T-helper 1 cell treated with Interleukin-12 subunit alpha and Interleukin-12 subunit beta and Interleukin-4 antibody, amounts not matched to agents 30 μg/mL and 1 μg/mL, for 36 hours (primary cell): ENCODE measurements at regions not wholly inside any gene's neighbourhood (a gene's known extent, or its start where the extent isn't known, plus 50 kb on each side); places are given as distances from the start of the nearest gene placed in this dataset.

Source experiments
- H3K27ac Mint-ChIP-seq: one replicate; pipeline ENCODE4 v1.8.0; 2021; ENCODE audit warnings: mild to moderate bottlenecking, mixed read lengths
- H3K27me3 Mint-ChIP-seq: one replicate; pipeline ENCODE4 v1.8.0; 2021; ENCODE audit warnings: low read depth, mixed read lengths
- H3K36me3 Mint-ChIP-seq: one replicate; pipeline ENCODE4 v1.8.0; 2021; ENCODE audit warnings: low read depth, mixed read lengths
- H3K4me1 Mint-ChIP-seq: one replicate; pipeline ENCODE4 v1.8.0; 2021; ENCODE audit warnings: low read depth, mixed read lengths
- H3K4me3 Mint-ChIP-seq: one replicate; pipeline ENCODE4 v1.8.0; 2021; ENCODE audit warnings: mild to moderate bottlenecking, moderate library complexity, mixed read lengths
- H3K9me3 Mint-ChIP-seq: one replicate; pipeline ENCODE4 v1.8.0; 2021; ENCODE audit warnings: mixed read lengths

DNA sequence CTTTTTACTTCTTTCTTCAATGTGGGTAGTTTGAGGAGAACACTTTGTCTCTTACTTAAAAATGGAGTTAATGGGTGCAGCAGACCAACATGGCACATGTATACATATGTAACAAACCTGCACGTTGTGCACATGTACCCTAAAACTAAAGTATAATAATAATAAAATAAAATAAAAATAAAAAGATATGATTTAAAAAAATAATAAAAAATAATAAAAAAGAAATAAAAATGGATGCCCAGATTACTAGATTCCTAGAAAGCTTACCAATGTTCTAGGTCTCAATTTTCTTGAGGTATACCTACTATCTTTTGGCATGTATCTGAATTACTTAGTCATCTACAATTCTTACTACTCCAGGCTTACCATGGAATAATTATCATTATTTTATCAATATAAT lies 2001.6 kb upstream of the CDH9 start:
- H3K27me3 Mint-ChIP-seq: no peaks in the 10 kb centered on the region
- peaks cover 14% of the 10 kb centered on the region for H3K9me3 Mint-ChIP-seq
- no peaks in the 10 kb centered on the region for H3K4me1 Mint-ChIP-seq
- H3K4me3 Mint-ChIP-seq: no peak overlapping the region
- no peaks in the 10 kb centered on the region for H3K36me3 Mint-ChIP-seq
- no peak overlapping the region for H3K27ac Mint-ChIP-seq

GRCh38 chr5:29037716-29038115 lies 1999.3 kb upstream of the CDH9 start:
- Mint-ChIP-seq H3K27me3 (no peaks in the 10 kb centered on the region), H3K9me3 (peaks cover 21% of the 10 kb centered on the region), H3K4me3 (no peak overlapping the region), H3K4me1 (no peaks in the 10 kb centered on the region), H3K27ac (no peak overlapping the region), H3K36me3 (no peaks in the 10 kb centered on the region)

DNA sequence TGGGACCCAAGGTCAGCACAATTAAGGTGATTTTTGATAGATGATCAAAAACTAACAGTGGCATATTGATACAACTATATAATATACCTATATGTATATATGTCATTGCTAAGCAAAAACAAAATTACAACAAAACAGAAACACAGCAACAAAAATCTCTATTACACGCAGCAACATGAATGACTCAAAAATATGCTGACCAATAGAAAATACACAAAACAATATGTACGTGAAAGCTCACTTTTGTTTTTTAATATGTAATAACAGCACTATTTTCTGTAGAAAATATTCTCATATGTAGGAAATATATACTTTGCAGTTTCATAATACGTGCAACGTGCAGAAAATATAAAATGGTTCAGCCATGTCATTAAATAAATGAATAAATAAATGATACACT lies 1985.7 kb upstream of the CDH9 start:
- Mint-ChIP-seq H3K9me3 (peaks cover 12% of the 10 kb centered on the region), H3K27ac (no peak overlapping the region), H3K27me3 (no peaks in the 10 kb centered on the region), H3K4me3 (no peak overlapping the region), H3K36me3 (no peaks in the 10 kb centered on the region), H3K4me1 (no peaks in the 10 kb centered on the region)

GRCh38 chr5:29023541-29023940 lies 1985.2 kb upstream of the CDH9 start:
- H3K9me3 Mint-ChIP-seq: peaks cover 8% of the 10 kb centered on the region
- no peaks in the 10 kb centered on the region for H3K36me3 Mint-ChIP-seq
- H3K4me1 Mint-ChIP-seq: no peaks in the 10 kb centered on the region
- no peak overlapping the region for H3K4me3 Mint-ChIP-seq
- H3K27ac Mint-ChIP-seq: no peak overlapping the region
- no peaks in the 10 kb centered on the region for H3K27me3 Mint-ChIP-seq

- peaks cover 10% of the 10 kb centered on the region for H3K9me3 Mint-ChIP-seq
- H3K27ac Mint-ChIP-seq: no peak overlapping the region
- no peaks in the 10 kb centered on the region for H3K27me3 Mint-ChIP-seq
- no peak overlapping the region for H3K4me3 Mint-ChIP-seq
- H3K36me3 Mint-ChIP-seq: no peaks in the 10 kb centered on the region
- H3K4me1 Mint-ChIP-seq: no peaks in the 10 kb centered on the region
Observed at GRCh38 chr5:29017501-29017900, 1979.1 kb upstream of the CDH9 start.

DNA sequence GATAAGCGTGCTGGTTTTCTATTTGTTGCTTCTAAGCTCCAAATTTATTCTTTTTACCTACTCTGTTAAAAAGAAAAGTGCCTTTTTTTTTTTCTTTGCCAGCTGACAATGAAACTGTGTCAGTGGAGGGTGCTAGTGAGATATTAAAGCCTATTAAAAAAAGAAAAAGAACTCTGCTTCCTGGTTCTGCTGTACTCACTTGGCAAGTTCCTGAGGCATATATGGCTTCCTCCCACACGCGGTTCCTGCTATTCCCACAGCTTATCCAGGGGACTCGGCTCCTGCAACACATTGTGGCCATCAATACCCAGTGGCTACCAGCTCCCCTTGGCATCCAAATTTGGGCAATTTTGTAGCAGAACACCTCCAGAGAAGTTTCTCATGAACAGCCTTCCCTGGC lies 1977.7 kb upstream of the CDH9 start:
- Mint-ChIP-seq H3K4me1 (no peaks in the 10 kb centered on the region), H3K27ac (no peak overlapping the region), H3K9me3 (peaks cover 10% of the 10 kb centered on the region), H3K36me3 (no peaks in the 10 kb centered on the region), H3K4me3 (no peak overlapping the region), H3K27me3 (no peaks in the 10 kb centered on the region)

DNA sequence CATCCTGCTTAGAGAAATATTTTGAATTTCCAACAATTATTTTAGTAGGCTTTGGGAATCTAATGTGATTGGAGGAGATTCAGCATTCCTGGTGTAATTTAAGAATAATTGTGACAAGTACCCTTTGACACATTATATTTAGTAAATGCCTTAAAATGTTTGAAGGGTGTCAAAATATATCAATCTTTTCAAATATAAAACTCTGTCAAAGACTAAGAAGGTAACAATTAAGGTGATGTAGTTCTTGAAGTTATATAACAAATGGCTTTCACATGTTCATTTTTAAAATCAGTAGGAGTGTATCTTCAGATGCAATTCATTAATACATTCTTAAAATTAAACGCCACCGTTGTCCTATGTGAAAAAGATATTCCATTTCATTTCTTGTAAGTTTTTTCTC lies 1977.1 kb upstream of the CDH9 start:
- H3K27me3 Mint-ChIP-seq: no peaks in the 10 kb centered on the region
- H3K4me3 Mint-ChIP-seq: no peak overlapping the region
- no peak overlapping the region for H3K27ac Mint-ChIP-seq
- H3K36me3 Mint-ChIP-seq: no peaks in the 10 kb centered on the region
- H3K4me1 Mint-ChIP-seq: no peaks in the 10 kb centered on the region
- H3K9me3 Mint-ChIP-seq: peaks cover 10% of the 10 kb centered on the region

DNA sequence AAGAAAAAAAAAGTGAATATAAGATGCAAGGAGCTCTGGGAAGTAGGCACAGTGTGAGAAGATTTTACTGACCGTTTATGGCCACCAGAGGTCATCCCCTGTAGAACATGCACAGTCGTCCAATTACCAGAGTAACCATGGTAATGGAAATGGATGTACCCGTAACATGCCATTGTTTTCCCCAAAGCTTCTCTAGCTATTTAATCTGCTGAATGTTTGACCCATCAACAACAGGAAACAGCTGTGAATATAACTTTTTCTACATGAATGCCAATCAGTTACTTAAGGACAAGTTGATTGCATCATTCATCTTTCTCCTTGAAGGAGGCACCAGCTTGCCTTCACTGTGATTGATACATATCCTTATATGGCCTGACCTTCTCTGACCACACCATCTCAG lies 1967.0 kb upstream of the CDH9 start:
- no peaks in the 10 kb centered on the region for H3K27me3 Mint-ChIP-seq
- no peaks in the 10 kb centered on the region for H3K4me1 Mint-ChIP-seq
- no peaks in the 10 kb centered on the region for H3K36me3 Mint-ChIP-seq
- H3K9me3 Mint-ChIP-seq: peaks cover 21% of the 10 kb centered on the region
- H3K27ac Mint-ChIP-seq: no peak overlapping the region
- no peak overlapping the region for H3K4me3 Mint-ChIP-seq

DNA sequence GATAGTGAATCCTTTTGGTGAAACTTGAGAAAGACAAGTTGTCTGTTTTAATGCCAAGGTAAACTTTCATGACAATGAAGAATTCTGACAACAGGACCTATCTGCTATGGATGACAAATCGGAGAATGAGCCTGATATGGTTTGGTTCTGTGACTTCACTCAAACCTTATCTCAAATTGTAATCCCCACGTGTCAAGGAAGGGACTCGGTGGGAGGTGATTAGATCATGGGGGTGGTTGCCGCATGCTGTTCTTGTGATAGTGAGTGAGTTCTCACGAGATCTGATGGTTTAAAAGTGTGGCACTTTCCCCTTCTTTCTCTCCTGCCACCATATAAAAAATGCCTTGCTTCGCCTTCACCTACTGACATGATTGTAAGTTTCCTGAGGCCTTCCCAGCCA lies 1964.1 kb upstream of the CDH9 start:
- Mint-ChIP-seq H3K4me3 (no peak overlapping the region), H3K27me3 (no peaks in the 10 kb centered on the region), H3K36me3 (no peaks in the 10 kb centered on the region), H3K4me1 (no peaks in the 10 kb centered on the region), H3K27ac (no peak overlapping the region), H3K9me3 (peaks cover 22% of the 10 kb centered on the region)

- Mint-ChIP-seq H3K4me3 (no peak overlapping the region), H3K4me1 (no peaks in the 10 kb centered on the region), H3K36me3 (no peaks in the 10 kb centered on the region), H3K9me3 (peaks cover 26% of the 10 kb centered on the region), H3K27ac (no peak overlapping the region), H3K27me3 (no peaks in the 10 kb centered on the region)
Observed at GRCh38 chr5:29001666-29002065, 1963.3 kb upstream of the CDH9 start.

- H3K4me1 Mint-ChIP-seq: no peaks in the 10 kb centered on the region
- no peak overlapping the region for H3K27ac Mint-ChIP-seq
- H3K36me3 Mint-ChIP-seq: no peaks in the 10 kb centered on the region
- H3K4me3 Mint-ChIP-seq: no peak overlapping the region
- H3K9me3 Mint-ChIP-seq: peaks cover 42% of the 10 kb centered on the region
- H3K27me3 Mint-ChIP-seq: no peaks in the 10 kb centered on the region
Observed at GRCh38 chr5:28984639-28985038, 1946.3 kb upstream of the CDH9 start.

- no peaks in the 10 kb centered on the region for H3K27me3 Mint-ChIP-seq
- H3K27ac Mint-ChIP-seq: no peak overlapping the region
- H3K4me1 Mint-ChIP-seq: no peaks in the 10 kb centered on the region
Observed at GRCh38 chr5:28975508-28975907, 1937.1 kb upstream of the CDH9 start.

DNA sequence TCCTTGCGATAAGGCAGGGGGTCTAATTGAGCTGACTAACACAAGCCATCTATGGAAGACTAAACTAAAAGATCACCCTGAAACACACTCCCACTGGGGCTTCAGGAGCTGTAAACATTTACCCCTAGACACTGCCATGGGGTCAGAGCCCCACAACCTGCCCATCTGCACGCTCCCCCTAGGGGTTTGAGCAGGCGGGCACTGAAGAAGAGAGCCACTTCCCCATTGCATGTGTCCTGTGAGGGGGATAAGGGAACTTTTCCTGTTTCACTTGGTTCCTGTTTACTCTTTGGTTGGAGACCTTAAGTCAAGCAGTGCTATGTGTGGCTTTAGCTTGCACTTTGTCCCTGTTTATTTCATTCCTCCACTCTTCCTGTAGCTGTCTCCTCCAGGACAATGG lies 1929.5 kb upstream of the CDH9 start:
- Mint-ChIP-seq H3K27ac (no peak overlapping the region), H3K4me3 (no peak overlapping the region), H3K36me3 (no peaks in the 10 kb centered on the region), H3K4me1 (no peaks in the 10 kb centered on the region), H3K27me3 (no peaks in the 10 kb centered on the region), H3K9me3 (peaks cover 4% of the 10 kb centered on the region)

More at GRCh38 chr5:28975508-28975907, 1937.1 kb upstream of the CDH9 start:
- Mint-ChIP-seq H3K36me3 (no peaks in the 10 kb centered on the region), H3K9me3 (peaks cover 15% of the 10 kb centered on the region), H3K4me3 (no peak overlapping the region)

- no peaks in the 10 kb centered on the region for H3K4me1 Mint-ChIP-seq
- H3K9me3 Mint-ChIP-seq: no peaks in the 10 kb centered on the region
- no peaks in the 10 kb centered on the region for H3K36me3 Mint-ChIP-seq
- H3K27ac Mint-ChIP-seq: no peak overlapping the region
- H3K27me3 Mint-ChIP-seq: no peaks in the 10 kb centered on the region
- no peak overlapping the region for H3K4me3 Mint-ChIP-seq
Observed at GRCh38 chr5:28961816-28962215, 1923.4 kb upstream of the CDH9 start.

- H3K4me1 Mint-ChIP-seq: no peaks in the 10 kb centered on the region
- no peaks in the 10 kb centered on the region for H3K27me3 Mint-ChIP-seq
- no peaks in the 10 kb centered on the region for H3K9me3 Mint-ChIP-seq
- no peaks in the 10 kb centered on the region for H3K36me3 Mint-ChIP-seq
- H3K4me3 Mint-ChIP-seq: no peak overlapping the region
- no peak overlapping the region for H3K27ac Mint-ChIP-seq
Observed at GRCh38 chr5:28958581-28958980, 1920.2 kb upstream of the CDH9 start.

DNA sequence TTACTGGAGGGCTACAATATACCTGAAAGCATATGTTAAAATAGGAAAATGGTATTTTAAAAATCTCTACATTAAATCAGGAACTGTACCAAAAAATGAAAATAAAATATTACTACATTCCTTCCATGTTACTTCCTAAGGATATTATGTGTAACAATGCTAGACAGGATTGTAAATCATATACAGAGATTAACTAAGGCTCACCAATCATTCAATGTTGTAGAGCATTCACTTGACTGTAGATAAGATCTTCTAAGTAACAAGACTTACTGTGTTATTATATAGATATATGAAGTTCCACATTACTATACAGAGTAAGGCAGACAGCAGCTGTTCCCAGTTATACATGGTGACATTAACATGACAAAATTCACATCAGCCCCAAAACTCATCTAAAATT lies 1919.1 kb upstream of the CDH9 start:
- H3K27ac Mint-ChIP-seq: no peak overlapping the region
- no peak overlapping the region for H3K4me3 Mint-ChIP-seq
- H3K9me3 Mint-ChIP-seq: peaks cover 5% of the 10 kb centered on the region
- no peaks in the 10 kb centered on the region for H3K4me1 Mint-ChIP-seq
- no peaks in the 10 kb centered on the region for H3K27me3 Mint-ChIP-seq
- no peaks in the 10 kb centered on the region for H3K36me3 Mint-ChIP-seq
